ENCODE measurements at regions not wholly inside any gene's neighbourhood (a gene's known extent, or its start where the extent isn't known, plus 50 kb on each side); places are given as distances from the start of the nearest gene placed in this dataset.

DNA sequence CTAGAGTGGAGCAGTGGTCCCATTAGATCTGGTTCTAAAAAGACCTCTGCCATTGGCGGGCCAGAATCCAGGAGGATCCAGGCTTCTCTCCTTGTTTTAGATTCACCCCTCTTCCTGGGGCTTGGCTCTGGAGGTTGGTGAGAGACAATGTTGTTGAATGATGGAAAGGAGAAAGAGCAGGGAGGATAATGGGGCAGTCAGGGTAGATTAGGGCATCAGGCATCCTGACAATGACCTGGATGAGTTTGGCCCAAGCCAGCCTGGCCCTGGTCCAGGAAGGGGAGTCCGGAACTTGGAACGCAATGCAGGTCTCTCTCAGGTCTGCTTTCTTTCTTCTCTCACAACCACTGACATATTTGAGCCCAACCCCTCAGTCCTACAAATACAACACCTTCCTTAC is 260.1 kb upstream of the RASGRP1 start:
- Mint-ChIP-seq H3K27me3 (ENCODE audit: low read depth) (peaks cover 10% of the 10 kb centered on the region), H3K4me1 (peaks cover 11% of the 10 kb centered on the region), H3K36me3 (ENCODE audit: low read depth) (no peaks in the 10 kb centered on the region), H3K27ac (no peak overlapping the region), H3K4me3 (no peak overlapping the region), H3K9me3 (peaks cover 2% of the 10 kb centered on the region)
- TF ChIP-seq, protein P1, sequence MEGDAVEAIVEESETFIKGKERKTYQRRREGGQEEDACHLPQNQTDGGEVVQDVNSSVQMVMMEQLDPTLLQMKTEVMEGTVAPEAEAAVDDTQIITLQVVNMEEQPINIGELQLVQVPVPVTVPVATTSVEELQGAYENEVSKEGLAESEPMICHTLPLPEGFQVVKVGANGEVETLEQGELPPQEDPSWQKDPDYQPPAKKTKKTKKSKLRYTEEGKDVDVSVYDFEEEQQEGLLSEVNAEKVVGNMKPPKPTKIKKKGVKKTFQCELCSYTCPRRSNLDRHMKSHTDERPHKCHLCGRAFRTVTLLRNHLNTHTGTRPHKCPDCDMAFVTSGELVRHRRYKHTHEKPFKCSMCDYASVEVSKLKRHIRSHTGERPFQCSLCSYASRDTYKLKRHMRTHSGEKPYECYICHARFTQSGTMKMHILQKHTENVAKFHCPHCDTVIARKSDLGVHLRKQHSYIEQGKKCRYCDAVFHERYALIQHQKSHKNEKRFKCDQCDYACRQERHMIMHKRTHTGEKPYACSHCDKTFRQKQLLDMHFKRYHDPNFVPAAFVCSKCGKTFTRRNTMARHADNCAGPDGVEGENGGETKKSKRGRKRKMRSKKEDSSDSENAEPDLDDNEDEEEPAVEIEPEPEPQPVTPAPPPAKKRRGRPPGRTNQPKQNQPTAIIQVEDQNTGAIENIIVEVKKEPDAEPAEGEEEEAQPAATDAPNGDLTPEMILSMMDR (IDR thresholded peaks at IDR 0.05; ENCODE audit: unreplicated experiment in 3 of 3) = no peak

DNA sequence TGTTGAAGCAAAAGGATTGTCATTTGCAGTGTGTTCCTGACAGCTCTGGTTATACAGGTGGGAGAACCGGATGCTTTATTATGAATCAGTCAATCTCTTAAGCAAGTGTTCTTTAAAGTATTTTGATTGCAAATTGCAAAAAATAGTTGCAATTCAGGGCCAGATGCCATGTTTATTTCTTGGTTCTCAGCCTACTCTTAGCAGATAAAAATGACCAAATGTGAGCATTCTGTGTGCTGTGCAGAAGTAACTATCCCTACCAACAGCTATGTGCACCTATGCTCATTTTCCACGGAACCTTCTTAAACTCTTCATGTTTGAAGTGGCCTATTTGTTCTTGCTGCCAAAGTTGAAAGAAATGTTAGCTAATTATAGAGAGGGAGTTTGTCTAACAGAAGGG is 262.3 kb upstream of the RASGRP1 start:
- Mint-ChIP-seq H3K27ac (no peak overlapping the region), H3K9me3 (peaks cover 3% of the 10 kb centered on the region), H3K4me3 (no peak overlapping the region), H3K36me3 (ENCODE audit: low read depth) (no peaks in the 10 kb centered on the region), H3K4me1 (peaks cover 11% of the 10 kb centered on the region), H3K27me3 (ENCODE audit: low read depth) (peaks cover 6% of the 10 kb centered on the region)
- TF ChIP-seq, protein P1 (IDR thresholded peaks at IDR 0.05; ENCODE audit: unreplicated experiment in 3 of 3) = no peak

DNA sequence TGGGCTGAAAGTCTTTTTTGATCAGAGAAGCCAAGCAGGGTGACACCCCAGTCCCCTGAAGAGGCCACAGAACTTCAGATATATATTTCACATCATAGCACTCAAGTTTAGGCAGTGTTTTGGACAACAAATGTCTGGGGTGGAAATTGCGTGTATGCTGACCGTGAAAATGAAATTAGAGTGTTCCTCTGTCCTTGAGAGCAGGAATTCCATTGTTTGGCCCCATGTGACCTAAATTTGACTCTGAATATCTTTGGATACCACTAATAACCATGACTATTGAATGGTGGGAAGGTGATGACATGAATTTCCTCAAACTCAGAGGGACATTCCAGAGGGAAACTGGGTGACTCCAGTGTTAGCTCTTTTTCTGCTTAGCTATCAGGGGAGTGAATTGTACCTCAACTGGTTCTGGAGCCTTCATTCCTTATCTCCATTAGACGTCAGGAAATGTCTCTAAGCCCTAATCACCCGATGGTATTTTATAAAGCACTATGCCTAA is 263.5 kb upstream of the RASGRP1 start:
- no peak overlapping the region for H3K27ac Mint-ChIP-seq
- H3K9me3 Mint-ChIP-seq = peaks cover 12% of the 10 kb centered on the region
- no peaks in the 10 kb centered on the region for H3K36me3 Mint-ChIP-seq (ENCODE audit: low read depth)
- H3K4me1 Mint-ChIP-seq = peaks cover 11% of the 10 kb centered on the region
- no peak overlapping the region for H3K4me3 Mint-ChIP-seq
- peaks cover 6% of the 10 kb centered on the region for H3K27me3 Mint-ChIP-seq (ENCODE audit: low read depth)
- TF ChIP-seq, protein P1 (IDR thresholded peaks at IDR 0.05; ENCODE audit: unreplicated experiment in 3 of 3) = no peak

DNA sequence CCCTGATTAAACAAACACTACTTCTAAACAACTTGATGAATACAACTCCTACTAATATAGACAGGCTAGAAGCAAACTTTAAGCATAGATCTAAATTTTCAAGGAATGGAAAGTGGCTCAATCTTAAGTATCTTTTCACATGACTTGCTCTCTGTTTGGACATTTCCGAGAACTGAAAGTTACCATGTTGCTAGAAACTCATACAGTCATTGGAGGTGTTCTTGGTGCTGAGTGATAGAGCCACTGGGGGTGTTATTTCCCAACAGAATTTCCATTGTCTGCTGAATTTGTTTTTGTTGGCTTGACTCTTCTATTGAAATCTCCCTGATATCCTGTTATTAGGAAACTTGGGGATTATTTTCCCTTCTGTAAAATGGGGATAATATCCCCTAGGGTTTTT is 264.5 kb upstream of the RASGRP1 start:
- Mint-ChIP-seq H3K27ac (no peak overlapping the region), H3K4me1 (peaks cover 11% of the 10 kb centered on the region), H3K4me3 (no peak overlapping the region), H3K27me3 (ENCODE audit: low read depth) (peaks cover 6% of the 10 kb centered on the region), H3K36me3 (ENCODE audit: low read depth) (no peaks in the 10 kb centered on the region), H3K9me3 (peaks cover 21% of the 10 kb centered on the region)
- TF ChIP-seq, protein P1 (IDR thresholded peaks at IDR 0.05; ENCODE audit: unreplicated experiment in 3 of 3) = no peak

DNA sequence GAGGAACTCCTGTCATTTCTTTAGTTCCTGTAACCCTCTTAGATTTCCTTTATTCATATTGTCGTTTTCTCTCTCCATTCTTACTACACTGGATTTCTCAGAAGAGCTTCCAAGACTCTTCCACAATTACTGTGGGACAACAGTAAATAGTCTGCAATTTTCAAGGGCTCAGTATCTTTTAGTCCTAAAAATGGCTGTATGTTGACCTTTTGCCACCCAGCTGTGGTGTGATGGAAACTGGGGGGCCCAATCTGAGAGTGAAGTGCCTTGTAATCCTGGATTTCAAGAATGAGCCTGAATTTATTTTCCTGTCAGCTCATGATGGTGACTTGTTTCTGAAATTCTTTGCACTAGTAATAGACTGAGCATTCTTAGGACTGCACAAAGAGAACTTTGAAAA is 277.6 kb upstream of the RASGRP1 start:
- Mint-ChIP-seq H3K27me3 (ENCODE audit: low read depth) (peaks cover 9% of the 10 kb centered on the region), H3K4me1 (peaks cover 22% of the 10 kb centered on the region), H3K4me3 (no peak overlapping the region), H3K27ac (peak overlapping the region in 2 of 3 experiments; percentile 21 to 86), H3K9me3 (peaks cover 28% of the 10 kb centered on the region), H3K36me3 (ENCODE audit: low read depth) (peaks cover 7% of the 10 kb centered on the region)
- TF ChIP-seq, protein P1 (IDR thresholded peaks at IDR 0.05; ENCODE audit: unreplicated experiment in 3 of 3) = no peak

DNA sequence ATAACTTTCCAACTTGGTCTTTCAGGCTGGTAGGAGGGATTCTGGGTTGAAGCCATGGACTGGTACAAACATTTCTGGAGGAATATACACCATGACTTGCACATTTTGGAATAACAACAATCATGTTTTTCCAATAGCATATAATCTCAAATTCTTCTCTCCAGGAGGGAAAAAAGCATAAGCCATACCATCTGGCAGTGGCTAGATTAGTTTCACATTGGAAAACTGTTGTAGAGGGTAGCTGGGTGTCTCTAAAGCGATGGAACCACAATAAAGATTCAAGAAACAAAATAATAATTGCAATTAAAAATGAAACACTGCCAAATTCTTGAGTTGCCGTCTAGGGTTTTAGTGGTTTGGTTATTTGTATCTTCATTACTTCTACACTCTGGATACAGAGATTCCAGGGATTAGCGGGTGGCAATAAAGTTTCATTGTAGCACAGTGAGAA is 278.5 kb upstream of the RASGRP1 start:
- peak overlapping the region; percentile 12 to 89 (median 14) for H3K27ac Mint-ChIP-seq
- peaks cover 7% of the 10 kb centered on the region for H3K36me3 Mint-ChIP-seq (ENCODE audit: low read depth)
- peaks cover 2% of the 10 kb centered on the region for H3K27me3 Mint-ChIP-seq (ENCODE audit: low read depth)
- peaks cover 22% of the 10 kb centered on the region for H3K4me1 Mint-ChIP-seq
- TF ChIP-seq, protein P1 (IDR thresholded peaks at IDR 0.05; ENCODE audit: unreplicated experiment in 3 of 3) = no peak
- H3K9me3 Mint-ChIP-seq = peaks cover 20% of the 10 kb centered on the region
- no peak overlapping the region for H3K4me3 Mint-ChIP-seq
